WTC11 (cell line): ENCODE measurements at regions not wholly inside any gene's neighbourhood (a gene's known extent, or its start where the extent isn't known, plus 50 kb on each side); places are given as distances from the start of the nearest gene placed in this dataset.

ENCODE experiments used
- ATAC-seq: fragments of 200-7000 bp; cut with Tn5 transposase; 2 replicates; pipeline ENCODE4 v1.10.0; 2021; ENCODE audit warnings: mild to moderate bottlenecking, moderate library complexity
- CTCF ChIA-PET: fragments of 300-600 bp; sonication (Branson Sonifier 250); formaldehyde crosslinking; loops from one replicate; lab custom pipeline; 2021; ENCODE audit warnings: antibody characterized with exemption; lab: Charles Lee
- POLR2A ChIA-PET: fragments of 350-600 bp; sonication (Branson Sonifier 250); formaldehyde crosslinking; loops from one replicate; lab custom pipeline; 2021; ENCODE audit warnings: antibody characterized with exemption; lab: Charles Lee
- DNase-seq: peaks from one replicate; pipeline ENCODE4 v3.0.0; 2021; ENCODE audit warnings: low spot score
- H3K27ac Mint-ChIP-seq: 2 replicates; pipeline ENCODE4 v1.8.0; 2021; ENCODE audit warnings: mixed read lengths
- H3K27me3 Mint-ChIP-seq: 2 replicates; pipeline ENCODE4 v1.8.0; 2021; ENCODE audit warnings: low read depth, mild to moderate bottlenecking, moderate library complexity, mixed read lengths
- H3K36me3 Mint-ChIP-seq: 2 replicates; pipeline ENCODE4 v1.8.0; 2021; ENCODE audit warnings: mixed read lengths
- H3K4me1 Mint-ChIP-seq: 2 replicates; pipeline ENCODE4 v1.8.0; 2022; ENCODE audit warnings: mixed read lengths
- H3K4me3 Mint-ChIP-seq: 2 replicates; pipeline ENCODE4 v1.8.0; 2021; ENCODE audit warnings: mild to moderate bottlenecking, moderate library complexity, mixed read lengths
- H3K9me3 Mint-ChIP-seq: 2 replicates; pipeline ENCODE4 v1.8.0; 2021; ENCODE audit warnings: mixed read lengths
- ELF4 ChIP-seq: sonication (generic); formaldehyde crosslinking; IDR thresholded peaks from 2 replicates; pipeline ENCODE4 v1.8.1; 2022; ENCODE audit warnings: low read depth, mild to moderate bottlenecking, moderate library complexity, missing genetic modification reagents
- ETV6 ChIP-seq: sonication (generic); formaldehyde crosslinking; IDR thresholded peaks from 2 replicates; pipeline ENCODE4 v1.8.1; 2022; ENCODE audit warnings: mild to moderate bottlenecking, missing genetic modification reagents
- FOXK1 ChIP-seq: sonication (generic); formaldehyde crosslinking; IDR thresholded peaks from 2 replicates; pipeline ENCODE4 v1.8.0; 2022; ENCODE audit warnings: mild to moderate bottlenecking, moderate library complexity, missing genetic modification reagents
- GRHL2 ChIP-seq: fragments of 250-450 bp; sonication (Bioruptor Pico); IDR thresholded peaks from 2 replicates; pipeline ENCODE4 v1.8.0; 2022; ENCODE audit warnings: mild to moderate bottlenecking, moderate library complexity; ENCODE audit not compliant: insufficient replicate concordance, severe bottlenecking
- HMGA2 ChIP-seq: fragments of 250-450 bp; sonication (Bioruptor Pico); IDR thresholded peaks from 2 replicates; pipeline ENCODE4 v1.4.0; 2021; ENCODE audit warnings: mild to moderate bottlenecking, moderate library complexity
- SMAD4 ChIP-seq: sonication (generic); formaldehyde crosslinking; IDR thresholded peaks from 2 replicates; pipeline ENCODE4 v1.8.0; 2022; ENCODE audit warnings: mild to moderate bottlenecking, missing genetic modification reagents
- ZNF219 ChIP-seq: sonication (generic); formaldehyde crosslinking; IDR thresholded peaks from 2 replicates; pipeline ENCODE4 v1.8.0; 2023; ENCODE audit warnings: missing genetic modification reagents, mild to moderate bottlenecking, borderline replicate concordance
- ZNF396 ChIP-seq: fragments of 250-450 bp; sonication (Bioruptor Pico); IDR thresholded peaks from 2 replicates; pipeline ENCODE4 v1.8.0; 2021; ENCODE audit warnings: mild to moderate bottlenecking, moderate library complexity, borderline replicate concordance
- TF ChIP-seq, protein P1 (sequence below): sonication (generic); formaldehyde crosslinking; conservative IDR thresholded peaks from 2 replicates; pipeline ENCODE4 v1.8.1; 2023; ENCODE audit warnings: mild to moderate bottlenecking, low read depth, missing genetic modification reagents, moderate library complexity
- TF ChIP-seq, protein P2 (sequence below): sonication (generic); formaldehyde crosslinking; IDR thresholded peaks from 2 replicates; pipeline ENCODE4 v1.8.0; 2022; ENCODE audit warnings: mild to moderate bottlenecking, missing genetic modification reagents
- TF ChIP-seq, protein P3 (sequence below): fragments of 250-450 bp; sonication (Bioruptor Pico); IDR thresholded peaks from 2 replicates; pipeline ENCODE4 v1.9.0; 2021; ENCODE audit warnings: mild to moderate bottlenecking, borderline replicate concordance
- TF ChIP-seq, protein P4 (sequence below): sonication (generic); formaldehyde crosslinking; IDR thresholded peaks from 2 replicates; pipeline ENCODE4 v1.8.0; 2023; ENCODE audit warnings: missing genetic modification reagents, mild to moderate bottlenecking, borderline replicate concordance
- TF ChIP-seq, protein P5 (sequence below): fragments of 200-600 bp; IDR thresholded peaks from 2 replicates; pipeline ENCODE4 v1.8.0; 2022; ENCODE audit warnings: antibody characterized with exemption
- TF ChIP-seq, protein P6 (sequence below): sonication (generic); formaldehyde crosslinking; IDR thresholded peaks from 2 replicates; pipeline ENCODE4 v1.8.0; 2022; ENCODE audit warnings: mild to moderate bottlenecking, missing genetic modification reagents

DNA sequence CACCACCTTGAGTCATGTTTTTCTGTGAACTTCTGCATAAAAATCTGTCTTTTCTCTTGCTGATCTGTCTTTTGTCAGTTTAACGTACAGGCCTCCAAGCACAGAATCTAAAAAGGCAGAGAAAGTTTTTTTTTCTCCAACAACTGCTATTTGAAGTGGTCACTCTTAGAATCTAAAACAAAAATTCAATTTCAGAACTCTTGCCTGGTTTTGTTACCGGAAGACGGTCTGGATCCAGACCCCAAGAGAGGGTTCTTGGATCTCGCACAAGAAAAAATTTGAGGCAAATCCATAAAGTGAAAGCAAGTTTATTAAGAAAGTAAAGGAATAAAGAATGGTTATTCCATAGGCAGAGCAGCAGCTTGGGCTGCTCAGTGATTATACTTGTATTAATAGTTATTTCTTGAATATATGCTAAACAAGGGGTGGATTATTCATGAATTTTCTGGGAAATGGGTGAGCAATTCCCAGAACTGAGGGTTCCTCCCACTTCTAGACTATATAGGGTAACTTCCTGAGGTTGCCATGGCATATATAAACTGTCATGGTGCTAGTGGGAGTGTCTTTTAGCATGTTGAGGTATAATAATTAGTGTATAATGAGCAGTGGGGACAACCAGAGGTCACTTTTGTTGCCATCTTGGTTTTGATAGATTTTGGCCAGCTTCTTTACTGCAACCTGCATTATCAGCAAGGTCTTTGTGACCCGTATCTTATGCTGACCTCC lies 150.0 kb upstream of the PLEKHA5 start (continued):
- TF ChIP-seq, protein P1, sequence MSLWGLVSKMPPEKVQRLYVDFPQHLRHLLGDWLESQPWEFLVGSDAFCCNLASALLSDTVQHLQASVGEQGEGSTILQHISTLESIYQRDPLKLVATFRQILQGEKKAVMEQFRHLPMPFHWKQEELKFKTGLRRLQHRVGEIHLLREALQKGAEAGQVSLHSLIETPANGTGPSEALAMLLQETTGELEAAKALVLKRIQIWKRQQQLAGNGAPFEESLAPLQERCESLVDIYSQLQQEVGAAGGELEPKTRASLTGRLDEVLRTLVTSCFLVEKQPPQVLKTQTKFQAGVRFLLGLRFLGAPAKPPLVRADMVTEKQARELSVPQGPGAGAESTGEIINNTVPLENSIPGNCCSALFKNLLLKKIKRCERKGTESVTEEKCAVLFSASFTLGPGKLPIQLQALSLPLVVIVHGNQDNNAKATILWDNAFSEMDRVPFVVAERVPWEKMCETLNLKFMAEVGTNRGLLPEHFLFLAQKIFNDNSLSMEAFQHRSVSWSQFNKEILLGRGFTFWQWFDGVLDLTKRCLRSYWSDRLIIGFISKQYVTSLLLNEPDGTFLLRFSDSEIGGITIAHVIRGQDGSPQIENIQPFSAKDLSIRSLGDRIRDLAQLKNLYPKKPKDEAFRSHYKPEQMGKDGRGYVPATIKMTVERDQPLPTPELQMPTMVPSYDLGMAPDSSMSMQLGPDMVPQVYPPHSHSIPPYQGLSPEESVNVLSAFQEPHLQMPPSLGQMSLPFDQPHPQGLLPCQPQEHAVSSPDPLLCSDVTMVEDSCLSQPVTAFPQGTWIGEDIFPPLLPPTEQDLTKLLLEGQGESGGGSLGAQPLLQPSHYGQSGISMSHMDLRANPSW (CRISPR knock-in tag) = no peak
- TF ChIP-seq, protein P2, sequence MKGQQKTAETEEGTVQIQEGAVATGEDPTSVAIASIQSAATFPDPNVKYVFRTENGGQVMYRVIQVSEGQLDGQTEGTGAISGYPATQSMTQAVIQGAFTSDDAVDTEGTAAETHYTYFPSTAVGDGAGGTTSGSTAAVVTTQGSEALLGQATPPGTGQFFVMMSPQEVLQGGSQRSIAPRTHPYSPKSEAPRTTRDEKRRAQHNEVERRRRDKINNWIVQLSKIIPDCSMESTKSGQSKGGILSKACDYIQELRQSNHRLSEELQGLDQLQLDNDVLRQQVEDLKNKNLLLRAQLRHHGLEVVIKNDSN (CRISPR knock-in tag) = no peak

DNA sequence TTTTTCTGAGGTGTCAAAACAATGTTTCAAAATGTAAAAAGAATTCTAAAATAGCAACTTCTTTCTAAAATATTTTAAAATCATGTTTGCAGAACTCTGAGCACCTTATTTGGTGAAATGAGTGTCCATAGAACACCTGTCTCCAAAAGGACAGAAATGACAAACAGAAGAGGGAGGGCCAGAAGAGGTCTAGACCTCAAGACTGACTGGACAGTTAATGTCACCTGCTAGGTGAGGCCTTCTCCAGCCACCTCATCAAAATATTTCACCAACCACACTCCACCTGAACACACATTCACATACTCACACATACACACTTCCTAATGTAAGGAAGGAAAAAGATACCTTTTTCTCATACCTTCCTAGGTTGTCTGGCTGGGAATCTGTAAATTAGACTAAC lies 147.8 kb upstream of the PLEKHA5 start:
- Mint-ChIP-seq H3K9me3 (peaks cover 26% of the 10 kb centered on the region), H3K36me3 (peaks cover 24% of the 10 kb centered on the region), H3K4me3 (no peak overlapping the region), H3K27ac (no peak overlapping the region), H3K4me1 (peaks cover 45% of the 10 kb centered on the region), H3K27me3 (no peaks in the 10 kb centered on the region)
- no peak for DNase-seq
- ChIA-PET CTCF (no interaction called here), POLR2A (no interaction called here)
- ATAC-seq = no peak
- TF ChIP-seq, protein P3, sequence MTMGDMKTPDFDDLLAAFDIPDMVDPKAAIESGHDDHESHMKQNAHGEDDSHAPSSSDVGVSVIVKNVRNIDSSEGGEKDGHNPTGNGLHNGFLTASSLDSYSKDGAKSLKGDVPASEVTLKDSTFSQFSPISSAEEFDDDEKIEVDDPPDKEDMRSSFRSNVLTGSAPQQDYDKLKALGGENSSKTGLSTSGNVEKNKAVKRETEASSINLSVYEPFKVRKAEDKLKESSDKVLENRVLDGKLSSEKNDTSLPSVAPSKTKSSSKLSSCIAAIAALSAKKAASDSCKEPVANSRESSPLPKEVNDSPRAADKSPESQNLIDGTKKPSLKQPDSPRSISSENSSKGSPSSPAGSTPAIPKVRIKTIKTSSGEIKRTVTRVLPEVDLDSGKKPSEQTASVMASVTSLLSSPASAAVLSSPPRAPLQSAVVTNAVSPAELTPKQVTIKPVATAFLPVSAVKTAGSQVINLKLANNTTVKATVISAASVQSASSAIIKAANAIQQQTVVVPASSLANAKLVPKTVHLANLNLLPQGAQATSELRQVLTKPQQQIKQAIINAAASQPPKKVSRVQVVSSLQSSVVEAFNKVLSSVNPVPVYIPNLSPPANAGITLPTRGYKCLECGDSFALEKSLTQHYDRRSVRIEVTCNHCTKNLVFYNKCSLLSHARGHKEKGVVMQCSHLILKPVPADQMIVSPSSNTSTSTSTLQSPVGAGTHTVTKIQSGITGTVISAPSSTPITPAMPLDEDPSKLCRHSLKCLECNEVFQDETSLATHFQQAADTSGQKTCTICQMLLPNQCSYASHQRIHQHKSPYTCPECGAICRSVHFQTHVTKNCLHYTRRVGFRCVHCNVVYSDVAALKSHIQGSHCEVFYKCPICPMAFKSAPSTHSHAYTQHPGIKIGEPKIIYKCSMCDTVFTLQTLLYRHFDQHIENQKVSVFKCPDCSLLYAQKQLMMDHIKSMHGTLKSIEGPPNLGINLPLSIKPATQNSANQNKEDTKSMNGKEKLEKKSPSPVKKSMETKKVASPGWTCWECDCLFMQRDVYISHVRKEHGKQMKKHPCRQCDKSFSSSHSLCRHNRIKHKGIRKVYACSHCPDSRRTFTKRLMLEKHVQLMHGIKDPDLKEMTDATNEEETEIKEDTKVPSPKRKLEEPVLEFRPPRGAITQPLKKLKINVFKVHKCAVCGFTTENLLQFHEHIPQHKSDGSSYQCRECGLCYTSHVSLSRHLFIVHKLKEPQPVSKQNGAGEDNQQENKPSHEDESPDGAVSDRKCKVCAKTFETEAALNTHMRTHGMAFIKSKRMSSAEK = no peak
- no peak for TF ChIP-seq ELF4 (CRISPR knock-in tag)
- TF ChIP-seq ZNF219 = no peak
- no peak for TF ChIP-seq ETV6 (CRISPR knock-in tag)
- TF ChIP-seq, protein P4, sequence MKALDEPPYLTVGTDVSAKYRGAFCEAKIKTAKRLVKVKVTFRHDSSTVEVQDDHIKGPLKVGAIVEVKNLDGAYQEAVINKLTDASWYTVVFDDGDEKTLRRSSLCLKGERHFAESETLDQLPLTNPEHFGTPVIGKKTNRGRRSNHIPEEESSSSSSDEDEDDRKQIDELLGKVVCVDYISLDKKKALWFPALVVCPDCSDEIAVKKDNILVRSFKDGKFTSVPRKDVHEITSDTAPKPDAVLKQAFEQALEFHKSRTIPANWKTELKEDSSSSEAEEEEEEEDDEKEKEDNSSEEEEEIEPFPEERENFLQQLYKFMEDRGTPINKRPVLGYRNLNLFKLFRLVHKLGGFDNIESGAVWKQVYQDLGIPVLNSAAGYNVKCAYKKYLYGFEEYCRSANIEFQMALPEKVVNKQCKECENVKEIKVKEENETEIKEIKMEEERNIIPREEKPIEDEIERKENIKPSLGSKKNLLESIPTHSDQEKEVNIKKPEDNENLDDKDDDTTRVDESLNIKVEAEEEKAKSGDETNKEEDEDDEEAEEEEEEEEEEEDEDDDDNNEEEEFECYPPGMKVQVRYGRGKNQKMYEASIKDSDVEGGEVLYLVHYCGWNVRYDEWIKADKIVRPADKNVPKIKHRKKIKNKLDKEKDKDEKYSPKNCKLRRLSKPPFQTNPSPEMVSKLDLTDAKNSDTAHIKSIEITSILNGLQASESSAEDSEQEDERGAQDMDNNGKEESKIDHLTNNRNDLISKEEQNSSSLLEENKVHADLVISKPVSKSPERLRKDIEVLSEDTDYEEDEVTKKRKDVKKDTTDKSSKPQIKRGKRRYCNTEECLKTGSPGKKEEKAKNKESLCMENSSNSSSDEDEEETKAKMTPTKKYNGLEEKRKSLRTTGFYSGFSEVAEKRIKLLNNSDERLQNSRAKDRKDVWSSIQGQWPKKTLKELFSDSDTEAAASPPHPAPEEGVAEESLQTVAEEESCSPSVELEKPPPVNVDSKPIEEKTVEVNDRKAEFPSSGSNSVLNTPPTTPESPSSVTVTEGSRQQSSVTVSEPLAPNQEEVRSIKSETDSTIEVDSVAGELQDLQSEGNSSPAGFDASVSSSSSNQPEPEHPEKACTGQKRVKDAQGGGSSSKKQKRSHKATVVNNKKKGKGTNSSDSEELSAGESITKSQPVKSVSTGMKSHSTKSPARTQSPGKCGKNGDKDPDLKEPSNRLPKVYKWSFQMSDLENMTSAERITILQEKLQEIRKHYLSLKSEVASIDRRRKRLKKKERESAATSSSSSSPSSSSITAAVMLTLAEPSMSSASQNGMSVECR (CRISPR knock-in tag) = no peak
- TF ChIP-seq GRHL2 (CRISPR knock-in tag) = no peak
- TF ChIP-seq SMAD4 = no peak
- TF ChIP-seq, protein P5, sequence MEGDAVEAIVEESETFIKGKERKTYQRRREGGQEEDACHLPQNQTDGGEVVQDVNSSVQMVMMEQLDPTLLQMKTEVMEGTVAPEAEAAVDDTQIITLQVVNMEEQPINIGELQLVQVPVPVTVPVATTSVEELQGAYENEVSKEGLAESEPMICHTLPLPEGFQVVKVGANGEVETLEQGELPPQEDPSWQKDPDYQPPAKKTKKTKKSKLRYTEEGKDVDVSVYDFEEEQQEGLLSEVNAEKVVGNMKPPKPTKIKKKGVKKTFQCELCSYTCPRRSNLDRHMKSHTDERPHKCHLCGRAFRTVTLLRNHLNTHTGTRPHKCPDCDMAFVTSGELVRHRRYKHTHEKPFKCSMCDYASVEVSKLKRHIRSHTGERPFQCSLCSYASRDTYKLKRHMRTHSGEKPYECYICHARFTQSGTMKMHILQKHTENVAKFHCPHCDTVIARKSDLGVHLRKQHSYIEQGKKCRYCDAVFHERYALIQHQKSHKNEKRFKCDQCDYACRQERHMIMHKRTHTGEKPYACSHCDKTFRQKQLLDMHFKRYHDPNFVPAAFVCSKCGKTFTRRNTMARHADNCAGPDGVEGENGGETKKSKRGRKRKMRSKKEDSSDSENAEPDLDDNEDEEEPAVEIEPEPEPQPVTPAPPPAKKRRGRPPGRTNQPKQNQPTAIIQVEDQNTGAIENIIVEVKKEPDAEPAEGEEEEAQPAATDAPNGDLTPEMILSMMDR = no peak
- no peak for TF ChIP-seq FOXK1 (CRISPR knock-in tag)
- no peak for TF ChIP-seq HMGA2 (CRISPR knock-in tag)
- TF ChIP-seq ZNF396 (CRISPR knock-in tag) = no peak
- TF ChIP-seq, protein P6, sequence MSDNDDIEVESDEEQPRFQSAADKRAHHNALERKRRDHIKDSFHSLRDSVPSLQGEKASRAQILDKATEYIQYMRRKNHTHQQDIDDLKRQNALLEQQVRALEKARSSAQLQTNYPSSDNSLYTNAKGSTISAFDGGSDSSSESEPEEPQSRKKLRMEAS (CRISPR knock-in tag) = no peak
